NB4 (cell line): ENCODE measurements at regions not wholly inside any gene's neighbourhood (a gene's known extent, or its start where the extent isn't known, plus 50 kb on each side); places are given as distances from the start of the nearest gene placed in this dataset.

Experiments used
- DNase-seq: peaks from one replicate; pipeline ENCODE4 v3.0.0; 2010; ENCODE audit warnings: low read depth
- H3K4me3 ChIP-seq: one replicate; pipeline ENCODE4 v1.5.1; 2011; ENCODE audit warnings: mild to moderate bottlenecking, low read depth, low read length, moderate library complexity
- CTCF ChIP-seq: IDR thresholded peaks from one replicate; pipeline ENCODE4 v1.5.1; 2012; ENCODE audit warnings: low read depth, low read length
- MAX ChIP-seq: IDR thresholded peaks from 2 replicates; pipeline ENCODE4 v1.6.1; 2011; ENCODE audit warnings: low read depth, low read length
- MYC ChIP-seq: IDR thresholded peaks from 2 replicates; pipeline ENCODE4 v1.6.1; 2011; ENCODE audit warnings: low read depth, low read length
- POLR2A ChIP-seq: IDR thresholded peaks from 2 replicates; pipeline ENCODE4 v1.6.1; 2011; ENCODE audit warnings: mild to moderate bottlenecking; ENCODE audit not compliant: insufficient read length; ENCODE audit errors: extremely low read depth

GRCh38 chr17:12519956-12520594 lies 145.6 kb upstream of the MYOCD start:
- DNase-seq: no peak
- H3K4me3 ChIP-seq: no peak overlapping the region

GRCh38 chr17:12521416-12521815 lies 144.3 kb upstream of the MYOCD start:
- no peak for DNase-seq
- no peak overlapping the region for H3K4me3 ChIP-seq
- TF ChIP-seq CTCF (no peak), MYC (no peak), POLR2A (no peak), MAX (no peak)

More at GRCh38 chr17:12519956-12520594, 145.6 kb upstream of the MYOCD start:
- TF ChIP-seq MYC: no peak
- no peak for TF ChIP-seq MAX
- TF ChIP-seq POLR2A: no peak
- TF ChIP-seq CTCF: no peak

GRCh38 chr17:12522336-12522735 lies 143.4 kb upstream of the MYOCD start:
- no peak for DNase-seq
- TF ChIP-seq POLR2A (no peak), MAX (no peak), MYC (no peak), CTCF (no peak)

GRCh38 chr17:12522743-12523183 lies 142.9 kb upstream of the MYOCD start:
- TF ChIP-seq CTCF (no peak), MYC (no peak), POLR2A (no peak), MAX (no peak)
- no peak overlapping the region for H3K4me3 ChIP-seq
- no peak for DNase-seq

More at GRCh38 chr17:12522336-12522735, 143.4 kb upstream of the MYOCD start:
- H3K4me3 ChIP-seq: no peak overlapping the region

GRCh38 chr17:12523244-12523643 lies 142.4 kb upstream of the MYOCD start:
- no peak for TF ChIP-seq MAX
- no peak for TF ChIP-seq MYC
- TF ChIP-seq CTCF: no peak
- TF ChIP-seq POLR2A: no peak
- H3K4me3 ChIP-seq: no peak overlapping the region
- DNase-seq: no peak
